Activated T-cell treated with anti-CD3 and anti-CD28 coated beads for 48 hours (primary cell): ENCODE measurements at regions not wholly inside any gene's neighbourhood (a gene's known extent, or its start where the extent isn't known, plus 50 kb on each side); places are given as distances from the start of the nearest gene placed in this dataset.
"Not testable (repeated sequence)": the region's sequence is repeated elsewhere in the genome, so short reads cannot be mapped to it uniquely, and the experiment has no call there.

Experiments
- DNase-seq: peaks from one replicate; pipeline ENCODE4 v3.0.0-alpha.2; 2020; ENCODE audit warnings: low read depth

GRCh38 chr4:115228851-115229250 lies 115.4 kb upstream of the NDST4 start:
- DNase-seq, result no peak

DNA sequence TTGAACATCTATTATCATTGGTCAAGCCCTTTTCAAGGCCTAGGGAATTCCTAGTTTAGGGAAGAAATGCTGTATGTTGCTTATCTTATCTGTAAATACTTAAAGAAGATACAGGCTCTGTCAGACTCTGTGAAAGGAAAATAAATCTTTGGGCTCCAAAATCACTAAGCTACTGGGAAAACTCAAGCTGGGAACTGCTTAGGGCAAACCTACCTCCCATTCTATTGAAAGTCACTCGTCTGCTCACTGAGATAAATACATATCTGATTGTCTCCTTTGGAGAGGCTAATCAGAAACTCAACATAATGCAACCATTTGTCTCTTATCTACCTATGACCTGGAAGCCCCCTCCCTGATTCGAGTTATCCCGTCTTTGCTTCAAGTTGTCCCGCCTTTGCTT lies 108.6 kb upstream of the NDST4 start:
- DNase-seq, result no peak

DNA sequence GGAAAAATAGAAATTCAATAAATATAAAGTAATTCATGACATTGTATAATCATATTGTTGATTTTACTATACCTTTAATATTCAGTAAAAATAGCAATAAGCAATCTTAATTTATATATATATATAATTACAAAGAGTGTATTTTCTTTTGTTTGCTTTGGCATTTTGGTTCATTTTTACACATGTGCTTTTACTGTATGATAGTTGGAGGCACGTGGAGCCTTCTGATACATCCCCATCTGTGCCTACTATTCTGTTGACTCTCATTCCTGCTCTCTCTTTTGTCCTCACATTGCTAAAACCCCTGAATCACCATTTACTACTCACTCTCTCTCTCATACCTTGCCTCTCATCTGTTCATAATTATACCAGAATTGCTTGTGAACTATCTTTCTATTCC lies 106.4 kb upstream of the NDST4 start:
- no peak for DNase-seq

DNA sequence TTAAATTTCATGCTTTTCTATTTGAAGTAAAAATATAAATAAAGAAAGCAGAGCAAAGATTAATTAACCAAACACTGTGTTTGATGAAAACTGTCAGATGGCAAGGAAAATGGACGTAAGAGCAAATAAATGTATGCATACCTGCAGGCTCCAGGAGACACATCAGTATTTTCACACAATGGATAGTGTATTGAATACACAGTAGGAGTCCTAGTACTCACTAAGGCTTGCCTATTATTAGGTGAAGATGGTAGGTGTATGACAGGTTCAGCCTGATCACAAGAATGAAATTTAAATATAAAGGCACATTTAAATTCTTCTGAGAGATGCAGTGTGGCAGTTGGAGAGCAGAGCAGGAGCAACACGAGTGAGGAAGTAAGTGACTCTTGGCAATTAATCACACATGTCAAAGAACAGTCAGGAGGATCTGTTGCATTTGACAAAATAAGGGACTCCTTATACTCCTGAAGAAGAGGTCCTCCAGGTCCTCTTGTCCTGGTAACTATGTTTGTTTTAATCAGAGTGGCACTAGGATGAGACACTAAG lies 106.0 kb upstream of the NDST4 start:
- DNase-seq, result no peak

DNA sequence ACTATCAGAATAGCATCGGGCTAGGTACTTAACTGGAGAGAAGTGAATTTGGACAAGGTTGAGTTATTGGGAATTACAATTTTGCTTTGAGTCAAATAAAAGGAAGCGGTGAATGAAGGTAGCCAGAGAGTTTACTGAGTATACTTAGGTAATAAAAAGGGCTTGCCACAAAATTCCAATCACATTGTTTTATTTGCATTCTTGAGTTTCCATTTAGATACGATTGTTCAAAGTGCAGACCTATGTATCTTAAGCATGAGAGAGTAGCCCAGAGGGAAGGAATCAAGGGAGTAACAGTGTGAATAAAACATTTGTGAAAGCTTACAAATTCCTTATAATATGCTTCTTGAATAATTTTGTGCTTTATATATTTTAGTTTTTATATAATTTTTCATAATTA lies 102.5 kb upstream of the NDST4 start:
- no peak for DNase-seq

DNA sequence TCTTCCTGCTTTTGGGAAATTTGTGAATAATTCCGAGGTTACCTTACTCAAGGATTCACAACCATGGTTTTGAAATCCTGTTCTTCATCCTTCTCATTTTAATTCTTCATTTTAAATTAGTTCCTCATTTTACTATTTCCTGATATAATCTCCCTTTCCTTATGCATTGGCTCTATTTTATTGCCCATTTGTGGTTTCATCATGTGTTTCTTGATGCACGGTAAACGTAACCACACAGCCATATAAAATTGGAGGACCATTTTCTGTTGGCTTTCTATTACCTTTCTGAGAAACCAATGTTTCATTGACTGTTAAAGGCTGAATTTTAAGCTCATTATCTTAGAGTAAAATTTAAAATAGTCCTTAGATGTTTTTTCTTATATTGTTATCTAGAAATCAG lies 100.3 kb upstream of the NDST4 start:
- no peak for DNase-seq

- DNase-seq, result no peak
These were observed 87.6 kb upstream of the NDST4 start for GRCh38 chr4:115201042-115201330.

DNA sequence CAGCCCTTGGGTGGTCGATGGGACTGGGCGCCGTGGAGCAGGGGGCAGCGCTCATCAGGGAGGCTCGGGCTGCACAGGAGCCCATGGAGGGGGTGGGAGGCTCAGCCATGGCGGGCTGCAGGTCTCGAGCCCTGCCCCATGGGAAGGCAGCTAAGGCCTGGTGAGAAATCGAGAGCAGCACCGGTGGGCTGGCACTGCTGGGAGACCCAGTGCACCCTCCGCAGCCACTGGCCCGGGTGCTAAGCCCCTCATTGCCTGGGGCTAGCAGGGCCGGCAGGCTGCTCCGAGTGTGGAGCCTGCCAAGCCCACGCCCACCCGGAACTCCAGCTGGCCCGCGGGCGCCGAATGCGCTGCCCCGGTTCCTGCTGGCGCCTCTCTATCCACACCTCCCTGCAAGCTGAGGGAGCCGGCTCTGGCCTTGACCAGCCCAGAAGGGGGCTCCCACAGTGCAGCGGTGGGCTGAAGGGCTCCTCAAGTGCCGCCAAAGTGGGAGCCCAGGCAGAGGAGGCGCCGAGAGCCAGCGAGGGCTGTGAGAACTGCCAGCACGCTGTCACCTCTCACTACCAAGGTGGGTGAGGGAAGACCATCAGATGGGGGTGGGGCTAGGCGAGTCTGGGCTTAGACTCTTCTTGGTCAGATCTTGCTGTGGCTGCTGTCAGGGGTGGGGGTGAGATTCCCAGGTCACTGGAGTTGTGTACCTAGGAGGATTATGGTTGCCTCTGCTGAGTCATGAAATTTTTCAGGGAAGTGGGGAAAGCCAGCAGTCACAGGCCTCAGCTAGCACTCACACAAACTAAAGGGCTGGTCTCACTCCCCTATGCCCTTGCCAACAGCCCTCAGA lies 87.0 kb upstream of the NDST4 start:
- DNase-seq, result not testable (repeated sequence)

DNA sequence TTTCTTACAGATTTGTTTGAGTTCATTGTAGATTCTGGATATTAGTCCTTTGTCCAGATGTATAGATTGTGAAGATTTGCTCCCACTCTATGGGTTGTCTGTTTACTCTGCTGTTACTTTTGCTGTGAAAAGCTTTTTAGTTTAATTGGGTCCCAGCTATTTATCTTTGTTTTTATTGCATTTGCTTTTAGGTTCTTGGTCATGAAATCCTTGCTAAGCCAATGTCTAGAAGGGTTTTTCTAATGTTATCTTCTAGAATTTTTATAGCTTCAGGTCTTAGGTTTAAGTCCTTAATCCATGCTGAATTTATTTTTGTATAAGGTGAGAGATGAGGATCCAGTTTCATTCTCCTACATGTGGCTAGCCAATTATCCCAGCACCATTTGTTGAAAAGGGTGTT lies 81.2 kb upstream of the NDST4 start:
- not testable (repeated sequence) for DNase-seq

DNA sequence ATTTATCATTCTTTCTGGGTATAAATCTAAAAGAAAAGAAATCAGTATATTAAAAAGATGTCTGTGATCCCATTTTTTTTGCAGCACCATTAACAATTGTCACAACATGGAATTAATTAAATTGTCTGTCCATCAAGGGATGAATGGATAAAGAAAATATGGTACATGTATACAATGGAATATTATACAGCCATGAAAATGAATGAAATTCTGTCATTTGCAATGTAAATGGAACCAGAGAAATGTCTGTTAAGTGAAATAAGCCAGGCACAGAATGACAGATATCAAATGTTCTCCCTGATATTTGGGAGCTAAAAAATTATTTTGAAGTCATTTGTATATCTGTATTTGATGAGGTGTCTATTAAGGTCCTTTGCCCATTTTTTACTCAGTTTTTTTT lies 77.1 kb upstream of the NDST4 start:
- no peak for DNase-seq

- no peak for DNase-seq
These were observed 73.7 kb upstream of the NDST4 start for GRCh38 chr4:115187136-115187535.

GRCh38 chr4:115179438-115180062 lies 66.1 kb upstream of the NDST4 start:
- DNase-seq, result not testable (repeated sequence)

DNA sequence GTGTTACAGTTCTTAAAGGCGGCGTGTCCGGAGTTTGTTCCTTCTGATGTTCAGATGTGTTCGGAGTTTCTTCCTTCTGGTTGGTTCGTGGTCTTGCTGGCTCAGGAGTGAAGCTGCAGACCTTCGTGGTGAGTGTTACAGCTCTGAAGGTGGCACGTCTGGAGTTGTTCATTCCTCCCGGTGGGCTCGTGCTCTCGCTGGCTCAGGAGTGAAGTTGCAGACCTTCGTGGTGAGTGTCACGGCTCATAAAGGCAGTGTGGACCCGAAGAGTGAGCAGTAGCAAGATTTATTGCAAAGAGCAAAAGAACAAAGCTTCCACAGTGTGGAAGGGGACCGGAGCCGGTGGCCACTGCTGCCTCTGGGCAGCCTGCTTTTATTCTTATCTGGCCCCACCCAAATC lies 65.3 kb upstream of the NDST4 start:
- DNase-seq, result not testable (repeated sequence)

GRCh38 chr4:115171220-115171619 lies 57.8 kb upstream of the NDST4 start:
- no peak for DNase-seq

- DNase-seq, result no peak
These were observed 52.1 kb upstream of the NDST4 start for GRCh38 chr4:115165503-115165902.
